Panc1 (cell line): ENCODE measurements at regions not wholly inside any gene's neighbourhood (a gene's known extent, or its start where the extent isn't known, plus 50 kb on each side); places are given as distances from the start of the nearest gene placed in this dataset.

Experiments
- ATAC-seq: fragments of 200-7000 bp; cut with Tn5 transposase; 2 replicates; pipeline ENCODE4 v1.9.1; 2020; ENCODE audit warnings: mild to moderate bottlenecking, moderate library complexity
- BruUV-seq: library from RNA; stranded (reverse); fragments of 400-500 nt; replicated peaks from 2 replicates; lab custom pipeline; 2021; lab: Mats Ljungman, UMichigan
- CTCF ChIA-PET: fragments of 300-600 bp; sonication (Branson Sonifier 250); formaldehyde crosslinking; loops from one replicate; lab custom pipeline; 2022; ENCODE audit warnings: antibody characterized with exemption; lab: Charles Lee
- POLR2A ChIA-PET: fragments of 300-600 bp; sonication (Branson Sonifier 250); formaldehyde crosslinking; loops from one replicate; lab custom pipeline; 2022; ENCODE audit warnings: antibody characterized with exemption; lab: Charles Lee
- DNase-seq: peaks from one replicate; pipeline ENCODE4 v3.0.0-alpha.2; 2010; ENCODE audit warnings: low read depth, low spot score
- H3K27ac ChIP-seq: 2 replicates; pipeline ENCODE4 v1.5.1; 2011; ENCODE audit warnings: mild to moderate bottlenecking, low read length, inconsistent platforms
- H3K27me3 ChIP-seq: fragments of 200-500 bp; sonication (Bioruptor generic); 2 replicates; pipeline ENCODE4 v1.6.0; 2014; ENCODE audit warnings: low read length, inconsistent platforms; ENCODE audit not compliant: control insufficient read depth, insufficient read depth
- H3K36me3 ChIP-seq: fragments of 200-500 bp; sonication (Bioruptor generic); 2 replicates; pipeline ENCODE4 v1.5.1; 2014; ENCODE audit warnings: inconsistent platforms, mild to moderate bottlenecking, low read length, moderate library complexity; ENCODE audit not compliant: control insufficient read depth, insufficient read depth
- H3K4me1 ChIP-seq: 2 replicates; pipeline ENCODE4 v1.5.1; 2011; ENCODE audit warnings: inconsistent platforms, mild to moderate bottlenecking, low read length, moderate library complexity; ENCODE audit not compliant: control insufficient read depth, insufficient read depth
- H3K4me3 ChIP-seq, 2 experiments: 2 replicates each; pipeline ENCODE4 v1.5.1; 2011 to 2012; ENCODE audit warnings: low read depth in 2 of 2, low read length in 2 of 2, mild to moderate bottlenecking in 2 of 2, inconsistent platforms in 1 of 2, moderate library complexity in 1 of 2
- H3K9me3 ChIP-seq: fragments of 200-500 bp; sonication (Bioruptor generic); 2 replicates; pipeline ENCODE4 v1.5.1; 2014; ENCODE audit warnings: low read depth, mild to moderate bottlenecking, inconsistent platforms, low read length, moderate library complexity; ENCODE audit not compliant: control insufficient read depth, insufficient read depth
- CTCF ChIP-seq: fragments of 450-650 bp; IDR thresholded peaks from 2 replicates; pipeline ENCODE4 v1.5.1; 2017; ENCODE audit warnings: mild to moderate bottlenecking
- POLR2AphosphoS5 ChIP-seq: IDR thresholded peaks from 2 replicates; pipeline ENCODE4 v1.6.1; 2012; ENCODE audit warnings: mild to moderate bottlenecking, low read depth, low read length, moderate library complexity
- REST ChIP-seq, 2 experiments: IDR thresholded peaks; 2 replicates each; pipeline ENCODE4 v1.6.1; 2011 to 2012; ENCODE audit warnings: low read depth in 2 of 2, control low read depth in 1 of 2, low read length in 1 of 2, mild to moderate bottlenecking in 1 of 2, moderate library complexity in 1 of 2; ENCODE audit not compliant: insufficient read depth in 1 of 2
- SIN3A ChIP-seq: IDR thresholded peaks from 2 replicates; pipeline ENCODE4 v1.6.1; 2012; ENCODE audit warnings: low read depth, mild to moderate bottlenecking, low read length, moderate library complexity, borderline replicate concordance; ENCODE audit not compliant: insufficient read depth
- TCF7L2 ChIP-seq: IDR thresholded peaks from 2 replicates; pipeline ENCODE4 v1.6.1; 2011; ENCODE audit warnings: mild to moderate bottlenecking, low read depth, low read length, inconsistent platforms
- in situ Hi-C: cut with HindIII; loops from 2 replicates; pipeline ENCODE4 v1.10.0; 2016; ENCODE audit warnings: low sequenced_read_pairs, low pct_unique_long_range_greater_than_20kb
- intact Hi-C: fragments of 100-400 bp; cut with micrococcal nuclease; formaldehyde crosslinking; loops from one replicate; pipeline ENCODE4 v1.10.0; 2022; ENCODE audit not compliant: unreplicated experiment

- intact Hi-C loops (loop anchor here (10.0 kb wide), 1 partner anchor 167 kb away; the partner anchor contains the start of gene INHBB), in situ Hi-C loops (no loop called here)
- Histone ChIP-seq H3K4me3 (no peak overlapping the region), H3K36me3 (no peaks in the 10 kb centered on the region), H3K27me3 (peaks cover 3% of the 10 kb centered on the region; the same call in 1 of the 2 replicates), H3K9me3 (no peaks in the 10 kb centered on the region), H3K4me1 (no peaks in the 10 kb centered on the region), H3K27ac (no peak overlapping the region)
- DNase-seq (no peak), ATAC-seq (no peak)
- TF ChIP-seq TCF7L2 = no peak
- ChIA-PET CTCF (interaction anchor here (0.8 to 1.2 kb wide), 2 partner anchors 9 to 101 kb away, joined by 4 to 5 read pairs; no protein-coding TSS in a partner anchor), POLR2A (no interaction called here)
- BruUV-seq = no TSS peak
Measured at GRCh38 chr2:120511536-120511935, 165.6 kb downstream of the INHBB start.

- CTCF ChIA-PET = interaction anchor here (0.8 to 1.2 kb wide), 2 partner anchors 9 to 100 kb away, joined by 4 to 5 read pairs; no protein-coding TSS in a partner anchor
- no peak; the same call in 1 of the 2 replicates for ATAC-seq
Measured at GRCh38 chr2:120511947-120512710, 166.2 kb downstream of the INHBB start.

More at GRCh38 chr2:120511947-120512710, 166.2 kb downstream of the INHBB start:
- Histone ChIP-seq H3K4me3 (no peak overlapping the region), H3K9me3 (no peaks in the 10 kb centered on the region), H3K27me3 (peaks cover 3% of the 10 kb centered on the region; the same call in 1 of the 2 replicates), H3K4me1 (no peaks in the 10 kb centered on the region), H3K36me3 (no peaks in the 10 kb centered on the region), H3K27ac (no peak overlapping the region)
- no TSS peak for BruUV-seq
- in situ Hi-C loops (no loop called here), intact Hi-C loops (loop anchor here (10.0 kb wide), 1 partner anchor 167 kb away; the partner anchor contains the start of gene INHBB)
- no peak for TF ChIP-seq POLR2AphosphoS5
- no peak for TF ChIP-seq TCF7L2
- no peak for TF ChIP-seq CTCF
- no peak for TF ChIP-seq REST (IDR thresholded peaks at IDR 0.05; ENCODE audit: insufficient read depth in 1 of 2, low read depth in 2 of 2, low read length in 1 of 2)
- TF ChIP-seq SIN3A = no peak
- POLR2A ChIA-PET = no interaction called here
- no peak for DNase-seq
